ENCODE measurements at regions not wholly inside any gene's neighbourhood (a gene's known extent, or its start where the extent isn't known, plus 50 kb on each side); places are given as distances from the start of the nearest gene placed in this dataset.

DNA sequence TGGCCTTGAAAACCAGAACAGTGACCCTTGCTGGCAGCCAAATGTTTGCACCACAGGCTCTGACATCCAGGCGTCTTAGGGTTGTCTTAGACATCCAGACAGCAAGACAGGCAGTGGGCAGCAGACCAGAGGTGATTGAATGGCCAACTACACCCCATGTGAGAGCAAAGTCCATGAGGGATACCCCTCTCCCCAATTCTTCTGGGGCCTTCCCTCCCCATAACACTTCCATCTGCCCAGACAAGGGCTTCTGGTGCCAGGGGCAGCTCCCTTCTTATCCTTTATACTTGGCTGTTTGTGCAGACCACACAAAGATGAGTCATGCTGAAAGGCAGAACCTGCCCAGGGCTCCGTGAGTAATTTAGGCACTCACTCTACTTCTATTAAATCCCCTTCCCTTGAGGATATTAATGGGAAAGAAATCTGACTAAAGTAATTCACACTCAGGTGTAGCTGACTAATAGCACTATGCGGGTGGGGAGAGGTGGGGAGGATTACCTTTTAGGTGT, 257.9 kb downstream of the UACA start:
- TF ChIP-seq, protein P1, sequence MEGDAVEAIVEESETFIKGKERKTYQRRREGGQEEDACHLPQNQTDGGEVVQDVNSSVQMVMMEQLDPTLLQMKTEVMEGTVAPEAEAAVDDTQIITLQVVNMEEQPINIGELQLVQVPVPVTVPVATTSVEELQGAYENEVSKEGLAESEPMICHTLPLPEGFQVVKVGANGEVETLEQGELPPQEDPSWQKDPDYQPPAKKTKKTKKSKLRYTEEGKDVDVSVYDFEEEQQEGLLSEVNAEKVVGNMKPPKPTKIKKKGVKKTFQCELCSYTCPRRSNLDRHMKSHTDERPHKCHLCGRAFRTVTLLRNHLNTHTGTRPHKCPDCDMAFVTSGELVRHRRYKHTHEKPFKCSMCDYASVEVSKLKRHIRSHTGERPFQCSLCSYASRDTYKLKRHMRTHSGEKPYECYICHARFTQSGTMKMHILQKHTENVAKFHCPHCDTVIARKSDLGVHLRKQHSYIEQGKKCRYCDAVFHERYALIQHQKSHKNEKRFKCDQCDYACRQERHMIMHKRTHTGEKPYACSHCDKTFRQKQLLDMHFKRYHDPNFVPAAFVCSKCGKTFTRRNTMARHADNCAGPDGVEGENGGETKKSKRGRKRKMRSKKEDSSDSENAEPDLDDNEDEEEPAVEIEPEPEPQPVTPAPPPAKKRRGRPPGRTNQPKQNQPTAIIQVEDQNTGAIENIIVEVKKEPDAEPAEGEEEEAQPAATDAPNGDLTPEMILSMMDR (IDR thresholded peaks at IDR 0.05): no peak
- TF ChIP-seq POLR2A (IDR thresholded peaks at IDR 0.05): no peak
